ENCODE measurements at regions not wholly inside any gene's neighbourhood (a gene's known extent, or its start where the extent isn't known, plus 50 kb on each side); places are given as distances from the start of the nearest gene placed in this dataset.

DNA sequence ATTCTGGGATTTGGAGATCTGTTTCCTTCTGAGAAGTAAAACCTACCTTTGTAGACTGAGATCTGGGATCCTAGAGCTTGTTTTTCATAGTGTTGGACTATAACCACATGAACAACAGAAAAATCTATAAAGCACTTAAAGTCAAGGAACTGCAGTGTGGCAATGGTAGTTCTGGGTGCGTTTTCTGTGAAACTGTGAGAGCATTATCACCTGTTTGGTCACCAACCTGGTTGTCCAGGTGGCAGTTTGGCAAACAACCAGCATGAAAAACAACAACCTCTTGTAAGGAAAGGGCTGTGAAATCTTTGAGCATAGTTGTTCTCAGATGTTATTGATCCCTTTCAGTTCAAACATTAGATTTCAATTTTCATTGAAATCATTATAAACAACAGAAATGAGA is 215.8 kb upstream of the CITED2 start:
- TF ChIP-seq, protein P1, sequence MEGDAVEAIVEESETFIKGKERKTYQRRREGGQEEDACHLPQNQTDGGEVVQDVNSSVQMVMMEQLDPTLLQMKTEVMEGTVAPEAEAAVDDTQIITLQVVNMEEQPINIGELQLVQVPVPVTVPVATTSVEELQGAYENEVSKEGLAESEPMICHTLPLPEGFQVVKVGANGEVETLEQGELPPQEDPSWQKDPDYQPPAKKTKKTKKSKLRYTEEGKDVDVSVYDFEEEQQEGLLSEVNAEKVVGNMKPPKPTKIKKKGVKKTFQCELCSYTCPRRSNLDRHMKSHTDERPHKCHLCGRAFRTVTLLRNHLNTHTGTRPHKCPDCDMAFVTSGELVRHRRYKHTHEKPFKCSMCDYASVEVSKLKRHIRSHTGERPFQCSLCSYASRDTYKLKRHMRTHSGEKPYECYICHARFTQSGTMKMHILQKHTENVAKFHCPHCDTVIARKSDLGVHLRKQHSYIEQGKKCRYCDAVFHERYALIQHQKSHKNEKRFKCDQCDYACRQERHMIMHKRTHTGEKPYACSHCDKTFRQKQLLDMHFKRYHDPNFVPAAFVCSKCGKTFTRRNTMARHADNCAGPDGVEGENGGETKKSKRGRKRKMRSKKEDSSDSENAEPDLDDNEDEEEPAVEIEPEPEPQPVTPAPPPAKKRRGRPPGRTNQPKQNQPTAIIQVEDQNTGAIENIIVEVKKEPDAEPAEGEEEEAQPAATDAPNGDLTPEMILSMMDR (IDR thresholded peaks at IDR 0.05; ENCODE audit: low read length): no peak
- TF ChIP-seq EZH2 (optimal IDR thresholded peaks at IDR 0.05; ENCODE audit: low read depth, low read length) (no peak), EZH2phosphoT487 (IDR thresholded peaks at IDR 0.05; ENCODE audit: low read length) (no peak)
